ENCODE measurements at regions not wholly inside any gene's neighbourhood (a gene's known extent, or its start where the extent isn't known, plus 50 kb on each side); places are given as distances from the start of the nearest gene placed in this dataset.
A peak's percentile ranks its signal among the peaks of the same experiment; 100 is the strongest.
"Not testable (repeated sequence)": the region's sequence is repeated elsewhere in the genome, so short reads cannot be mapped to it uniquely, and the experiment has no call there.

DNA sequence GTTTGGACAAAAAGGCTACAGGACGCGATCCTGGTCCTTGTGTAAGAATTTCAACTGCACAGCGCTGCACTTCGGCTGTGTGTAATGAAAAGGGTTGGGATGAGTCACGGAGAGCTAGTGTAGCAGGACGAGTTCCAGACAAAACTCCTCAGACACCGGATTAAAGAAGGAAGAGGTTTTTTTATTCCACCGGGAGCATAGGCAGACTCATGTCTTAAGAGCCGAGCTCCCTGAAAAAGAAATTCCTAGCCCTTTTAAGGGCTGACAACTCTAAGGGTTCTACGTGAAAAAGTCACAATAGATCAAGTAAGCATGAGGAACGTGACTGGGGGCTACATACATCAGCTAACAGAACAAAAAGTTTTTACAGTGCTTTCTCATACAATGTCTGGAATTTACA, 54.8 kb upstream of the FAM90A1 start:
- DNase-seq, result not testable (repeated sequence)

GRCh38 chr12:8285681-8286080, 58.3 kb upstream of the FAM90A1 start:
- DNase-seq, result not testable (repeated sequence)

DNA sequence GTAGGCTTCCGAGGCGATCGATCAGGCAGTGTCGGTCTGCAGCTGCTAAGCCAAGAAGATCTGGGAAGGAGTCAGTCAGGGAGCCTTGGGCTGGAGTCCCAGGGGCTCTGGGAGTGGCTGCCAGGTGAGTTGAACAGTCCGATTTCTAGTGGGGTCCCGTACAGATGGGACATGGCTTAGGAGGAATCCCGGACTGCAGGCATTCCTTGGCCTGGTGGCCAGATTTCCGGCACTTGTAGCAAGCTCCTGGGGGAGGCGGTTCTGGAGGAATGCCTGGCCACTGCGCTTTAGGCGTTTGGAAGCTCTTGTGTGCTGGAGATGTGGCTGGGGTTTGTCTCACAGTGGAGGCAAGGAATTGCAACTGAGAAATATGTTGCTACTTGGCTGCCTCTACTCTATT, 64.3 kb upstream of the FAM90A1 start:
- DNase-seq, result not testable (repeated sequence)

GRCh38 chr12:8294662-8295061, 67.2 kb upstream of the FAM90A1 start:
- not testable (repeated sequence) for DNase-seq

DNA sequence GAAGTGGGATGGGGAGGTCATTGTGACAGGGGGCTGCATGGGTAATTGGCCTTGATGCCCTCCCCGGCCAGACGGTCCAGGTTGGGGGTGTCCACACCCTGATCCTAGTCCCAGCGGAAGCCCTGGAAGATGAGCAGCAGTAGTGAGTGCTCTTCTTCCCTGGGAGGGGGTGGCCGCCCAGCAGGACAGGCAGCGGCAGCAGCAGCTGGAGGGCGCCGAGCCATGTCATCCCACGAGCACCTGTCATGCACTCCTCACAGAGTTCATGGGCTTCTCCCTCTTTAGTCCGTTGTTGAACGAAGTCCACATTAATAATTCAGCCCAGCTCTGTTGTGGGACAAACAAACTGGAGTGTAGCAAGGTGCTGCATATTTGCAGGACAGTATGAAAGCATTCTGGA, 81.2 kb upstream of the FAM90A1 start:
- DNase-seq, result not testable (repeated sequence)

DNA sequence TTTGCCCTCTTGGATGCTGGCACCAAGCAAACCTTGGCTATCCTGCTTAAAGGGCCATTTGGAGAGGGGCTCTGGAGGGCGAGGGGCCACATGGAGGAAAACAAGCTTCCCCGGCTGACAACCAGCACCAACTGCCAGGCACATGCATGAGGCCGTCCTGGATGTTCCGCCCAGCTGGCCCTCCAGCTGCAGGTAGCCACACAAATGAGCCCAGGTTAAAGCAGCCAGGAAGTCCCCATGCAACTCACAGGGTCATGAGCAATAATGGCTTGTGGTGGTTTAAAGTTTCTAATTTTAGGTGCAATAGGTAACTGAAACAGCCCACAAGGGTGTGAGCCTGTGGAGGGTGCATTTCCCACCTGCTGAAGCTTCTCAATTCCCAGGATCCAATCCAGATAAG, 88.6 kb upstream of the FAM90A1 start:
- DNase-seq, result not testable (repeated sequence)

GRCh38 chr12:8317675-8318074, 90.3 kb upstream of the FAM90A1 start:
- not testable (repeated sequence) for DNase-seq

DNA sequence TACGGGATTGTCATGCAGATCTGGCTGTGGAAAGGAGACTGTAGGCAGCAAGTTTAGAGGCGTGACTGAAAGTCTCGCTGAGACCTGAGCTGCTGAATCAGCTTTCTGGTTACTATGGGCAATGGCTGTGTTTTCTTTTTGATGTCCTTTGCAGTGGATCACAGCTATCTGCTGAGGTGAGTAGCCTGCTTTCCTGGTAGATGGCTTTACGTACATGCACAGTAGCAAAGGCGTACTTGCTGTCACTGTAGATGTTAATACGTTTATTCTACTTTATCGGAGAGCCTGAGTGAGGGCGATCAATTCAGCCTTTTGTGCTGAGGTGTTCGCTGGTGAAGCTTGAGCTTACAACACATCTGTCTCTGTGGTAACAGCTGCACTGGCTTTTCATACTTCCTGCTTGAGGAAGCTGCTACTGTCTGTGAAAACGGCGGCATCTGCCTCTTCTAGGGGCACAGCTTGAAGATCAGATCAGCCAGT, 92.9 kb upstream of the FAM90A1 start:
- peak; percentile 6 to 48 for DNase-seq

DNA sequence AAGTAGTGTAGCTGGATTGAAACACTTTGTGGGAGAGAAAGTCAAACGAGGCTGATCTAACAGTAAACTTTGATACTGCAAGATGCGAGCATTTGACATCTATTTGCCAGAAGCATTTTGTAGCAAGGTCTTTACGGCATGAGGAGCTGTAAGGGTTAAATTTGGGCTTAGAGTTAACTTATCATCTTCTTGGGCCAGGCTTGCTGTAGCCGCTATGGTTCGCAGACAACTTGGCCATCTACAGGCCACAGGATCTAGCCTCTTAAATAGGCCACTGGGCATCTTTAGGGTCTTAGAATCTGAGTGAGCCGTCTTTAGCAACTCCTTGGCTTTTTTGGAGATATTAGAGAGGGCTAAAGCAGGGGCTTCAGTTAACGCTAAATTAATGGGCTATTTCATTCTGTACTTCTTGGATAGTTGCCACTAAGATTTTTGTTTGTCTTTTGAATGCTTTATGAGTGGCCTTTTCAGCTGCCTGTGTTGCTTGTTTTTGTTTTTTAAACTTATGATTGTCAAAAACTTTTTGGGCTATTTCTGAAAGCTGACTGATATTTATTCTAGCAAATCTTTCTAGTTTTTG, 93.5 kb upstream of the FAM90A1 start:
- not testable (repeated sequence) for DNase-seq

- DNase-seq, result not testable (repeated sequence)
Observed at GRCh38 chr12:8325145-8325839, 97.9 kb upstream of the FAM90A1 start.

GRCh38 chr12:8328835-8329234, 101.4 kb upstream of the FAM90A1 start:
- peak; percentile 2 to 27 for DNase-seq

GRCh38 chr12:8332373-8332772, 105.0 kb upstream of the FAM90A1 start:
- not testable (repeated sequence) for DNase-seq

DNA sequence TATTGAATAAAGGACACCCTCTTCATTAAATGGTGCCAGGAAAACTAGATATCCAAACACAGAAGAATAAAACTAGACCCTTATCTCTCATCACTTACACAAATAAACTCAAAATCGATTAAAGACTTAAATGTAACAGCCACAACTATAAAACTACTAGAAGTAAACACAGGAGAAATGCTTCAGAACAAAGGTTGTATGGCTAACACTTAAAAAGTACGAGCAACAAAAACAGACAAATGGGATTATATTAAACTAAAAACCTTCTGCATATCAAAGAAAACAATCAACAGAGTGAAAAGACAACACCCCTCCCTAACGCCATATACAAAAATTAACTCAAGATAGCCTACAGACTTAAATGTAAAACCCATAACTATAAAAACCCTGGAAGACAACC, 104.7 kb upstream of the CLEC6A start:
- not testable (repeated sequence) for DNase-seq

DNA sequence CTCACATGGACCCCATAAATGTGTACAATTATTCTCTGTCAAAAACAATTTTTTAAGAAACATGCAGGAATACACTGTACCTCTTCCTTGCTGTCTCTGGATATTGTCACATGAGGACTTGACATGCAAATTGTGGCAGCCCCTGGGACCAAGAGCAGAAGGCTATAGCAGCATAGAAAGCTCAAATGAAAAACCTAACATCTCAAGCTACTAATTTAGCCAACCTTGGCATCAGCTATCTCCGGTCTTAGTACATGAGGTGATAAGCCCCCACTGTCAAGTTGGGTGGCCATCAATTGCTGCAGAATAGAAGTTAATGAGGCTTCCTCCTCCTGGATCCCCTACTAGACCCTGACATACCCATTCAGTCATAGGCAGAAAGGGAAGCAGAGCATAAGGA, 101.0 kb upstream of the CLEC6A start:
- not testable (repeated sequence) for DNase-seq

DNA sequence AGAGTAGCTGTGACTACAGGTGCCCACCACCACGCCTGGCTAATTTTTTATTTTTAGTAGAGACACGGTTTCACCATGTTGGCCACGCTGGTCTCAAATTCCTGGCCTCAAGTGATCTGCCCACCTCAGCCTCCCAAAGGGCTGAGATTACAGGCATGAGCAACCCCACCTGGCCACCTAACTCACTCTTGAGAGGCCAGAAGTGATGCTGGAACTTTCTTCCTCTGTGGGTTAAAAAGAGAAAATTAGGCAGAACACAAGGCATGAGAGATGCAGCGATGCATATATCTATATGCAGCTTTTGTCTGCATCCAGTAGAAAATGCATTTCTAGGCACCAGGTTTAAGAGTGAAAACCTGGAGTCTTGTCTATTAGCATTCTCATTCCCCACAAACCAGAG, 100.2 kb upstream of the CLEC6A start:
- not testable (repeated sequence) for DNase-seq

GRCh38 chr12:8373744-8374143, 82.0 kb upstream of the CLEC6A start:
- peak in 1 of 2 experiments; percentile 1 for DNase-seq

- DNase-seq, result not testable (repeated sequence)
Observed at GRCh38 chr12:8375122-8375521, 80.6 kb upstream of the CLEC6A start.

- DNase-seq, result not testable (repeated sequence)
Observed at GRCh38 chr12:8377756-8378155, 78.0 kb upstream of the CLEC6A start.

DNA sequence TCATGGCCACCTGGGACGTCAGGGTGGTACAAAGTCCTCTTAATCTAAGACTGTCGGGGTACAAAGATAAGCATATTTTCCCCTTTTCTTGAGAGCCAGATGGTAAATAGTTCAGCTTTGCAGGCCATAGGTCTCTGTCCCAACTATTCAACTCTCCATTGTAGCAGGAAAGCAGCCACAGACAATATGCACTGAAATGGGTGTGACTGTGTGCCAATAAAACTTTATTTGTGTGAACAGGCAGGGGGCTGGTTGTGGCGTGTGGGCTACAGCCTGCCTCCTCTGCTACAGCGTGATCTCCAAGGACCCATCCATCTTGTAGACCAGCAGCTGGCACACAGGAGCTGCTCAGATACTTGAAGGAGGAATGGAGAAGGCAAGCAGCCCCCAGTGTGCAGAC, 73.2 kb upstream of the CLEC6A start:
- DNase-seq, result not testable (repeated sequence)

- DNase-seq, result not testable (repeated sequence)
Observed at GRCh38 chr12:8384686-8385085, 71.1 kb upstream of the CLEC6A start.

DNA sequence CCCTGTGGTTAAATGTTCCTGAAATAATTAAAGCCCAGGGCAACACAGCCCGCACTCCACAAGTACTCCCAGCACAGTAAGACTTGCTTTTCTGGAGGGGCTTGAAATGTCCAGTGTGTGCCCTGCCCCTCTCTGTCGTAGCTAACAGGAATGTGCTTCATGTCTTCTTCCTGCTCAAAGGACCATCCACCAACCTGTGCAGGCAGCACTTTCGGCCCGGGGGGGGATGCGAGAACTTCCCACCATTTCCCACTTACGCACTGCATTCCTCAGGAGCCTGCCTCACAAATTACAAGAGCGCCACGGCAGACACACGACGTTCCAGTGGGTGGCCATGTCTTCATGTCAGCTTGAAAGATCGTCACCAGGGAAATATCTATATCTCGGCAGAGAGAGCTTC, 70.3 kb upstream of the CLEC6A start:
- not testable (repeated sequence) for DNase-seq

- DNase-seq, result not testable (repeated sequence)
Observed at GRCh38 chr12:8386661-8387060, 69.1 kb upstream of the CLEC6A start.

- DNase-seq, result not testable (repeated sequence)
Observed at GRCh38 chr12:8389296-8389695, 66.5 kb upstream of the CLEC6A start.

- not testable (repeated sequence) for DNase-seq
Observed at GRCh38 chr12:8390001-8390777, 65.6 kb upstream of the CLEC6A start.
